Activated CD8-positive, alpha-beta memory T cell treated with anti-CD3 and anti-CD28 coated beads for 36 hours (primary cell): ENCODE measurements at regions not wholly inside any gene's neighbourhood (a gene's known extent, or its start where the extent isn't known, plus 50 kb on each side); places are given as distances from the start of the nearest gene placed in this dataset.

Experiments
- CTCF ChIA-PET: fragments of 350-600 bp; sonication (Branson Sonifier 250); formaldehyde crosslinking; loops from one replicate; lab custom pipeline; 2021; ENCODE audit warnings: antibody characterized with exemption; lab: Charles Lee
- POLR2A ChIA-PET: fragments of 350-600 bp; sonication (Branson Sonifier 250); formaldehyde crosslinking; loops from one replicate; lab custom pipeline; 2021; ENCODE audit warnings: antibody characterized with exemption; lab: Charles Lee

- ChIA-PET POLR2A (no interaction called here), CTCF (interaction anchor here (0.6 to 0.7 kb wide), 2 partner anchors 21 to 24 kb away, joined by 3 read pairs; no protein-coding TSS in a partner anchor)
Observed at GRCh38 chr6:53744321-53744720, 50.5 kb upstream of the LRRC1 start.

DNA sequence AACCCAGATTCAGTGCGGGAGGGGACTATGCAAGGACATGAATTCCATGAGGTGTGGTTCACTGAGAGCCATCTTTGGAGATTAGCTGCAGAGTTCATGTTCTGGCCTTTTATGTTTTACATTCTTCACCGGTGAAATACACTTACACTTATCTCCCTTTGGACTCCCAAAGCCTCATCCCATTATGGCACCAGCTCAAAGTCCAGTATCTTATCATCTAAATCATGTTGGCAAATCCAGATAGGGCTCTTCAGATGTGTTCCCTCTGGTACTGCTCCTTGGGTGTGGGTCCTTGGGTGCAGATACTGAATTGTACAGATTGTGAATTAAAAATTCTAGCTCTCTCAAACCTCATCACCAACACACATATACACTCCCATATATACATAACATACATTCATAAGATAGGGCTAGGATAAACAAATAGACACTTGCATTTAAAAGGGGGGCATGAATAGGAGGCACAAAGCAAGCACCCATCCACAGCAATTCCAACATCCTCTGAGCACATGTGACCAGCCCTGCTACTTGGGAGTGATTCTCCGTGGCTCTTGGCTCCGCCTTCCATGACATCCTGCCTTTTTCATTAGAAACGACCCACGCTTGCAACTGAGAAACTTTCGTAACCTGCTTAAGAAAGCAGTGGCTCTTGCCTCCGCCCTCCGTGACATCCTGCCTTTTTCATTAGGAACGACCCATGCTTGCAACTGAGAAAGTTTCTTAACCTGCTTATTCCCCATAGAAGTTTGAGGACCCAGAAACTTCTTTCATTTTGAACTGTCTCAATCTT is 53.6 kb upstream of the LRRC1 start:
- ChIA-PET POLR2A (no interaction called here), CTCF (interaction anchor here (1.5 kb wide), 1 partner anchor 15 kb away, joined by 4 read pairs; no protein-coding TSS in a partner anchor)

DNA sequence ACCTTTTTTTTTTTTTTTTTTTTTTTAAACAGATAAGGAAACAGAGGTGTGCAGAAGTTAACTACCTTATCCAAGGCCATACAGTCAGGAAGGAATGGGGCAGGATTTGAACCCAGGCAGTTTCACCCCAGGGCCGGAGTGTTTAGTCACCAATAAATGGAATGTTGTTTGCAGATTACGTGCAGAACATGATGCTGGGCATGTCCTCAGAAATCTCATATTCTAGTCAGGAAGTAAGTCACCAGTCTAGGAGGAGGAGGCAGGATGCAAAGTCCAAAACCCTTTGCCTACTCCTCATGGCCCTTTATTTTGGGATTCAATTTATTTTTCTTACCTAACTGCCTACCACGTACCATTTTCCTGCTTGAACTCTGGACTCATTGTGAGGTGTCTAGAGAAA is 57.1 kb upstream of the LRRC1 start:
- ChIA-PET POLR2A (no interaction called here), CTCF (interaction anchor here (1.0 kb wide), 1 partner anchor 19 kb away, joined by 3 read pairs; no protein-coding TSS in a partner anchor)

DNA sequence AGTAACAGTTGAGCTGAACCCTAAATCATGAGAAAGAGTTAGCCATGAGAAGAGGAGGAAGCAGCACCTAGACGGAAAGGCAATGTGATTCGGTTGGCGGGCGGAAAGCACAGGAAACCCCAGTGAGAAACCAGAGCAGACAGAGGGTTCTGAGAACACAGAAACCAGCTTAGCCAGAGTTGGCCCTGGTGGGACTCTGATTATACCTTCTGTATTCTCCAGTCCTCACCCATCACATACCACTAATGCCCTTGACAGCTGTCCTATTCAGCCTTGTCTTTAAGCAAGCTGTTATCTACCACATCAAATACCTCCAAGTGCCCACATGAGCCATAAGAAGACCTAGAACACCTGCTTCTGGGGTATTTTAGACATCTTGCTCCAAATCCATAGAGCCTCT is 58.9 kb upstream of the LRRC1 start:
- POLR2A ChIA-PET: no interaction called here
- CTCF ChIA-PET: interaction anchor here (2.5 kb wide), 1 partner anchor 11 kb away, joined by 11 read pairs; no protein-coding TSS in a partner anchor

GRCh38 chr6:53734473-53735299 is 60.1 kb upstream of the LRRC1 start:
- CTCF ChIA-PET: interaction anchor here (2.5 kb wide), 1 partner anchor 9 kb away, joined by 11 read pairs; no protein-coding TSS in a partner anchor
- POLR2A ChIA-PET: interaction anchor here (1.0 kb wide), 1 partner anchor 13 kb away, joined by 3 read pairs; no protein-coding TSS in a partner anchor

DNA sequence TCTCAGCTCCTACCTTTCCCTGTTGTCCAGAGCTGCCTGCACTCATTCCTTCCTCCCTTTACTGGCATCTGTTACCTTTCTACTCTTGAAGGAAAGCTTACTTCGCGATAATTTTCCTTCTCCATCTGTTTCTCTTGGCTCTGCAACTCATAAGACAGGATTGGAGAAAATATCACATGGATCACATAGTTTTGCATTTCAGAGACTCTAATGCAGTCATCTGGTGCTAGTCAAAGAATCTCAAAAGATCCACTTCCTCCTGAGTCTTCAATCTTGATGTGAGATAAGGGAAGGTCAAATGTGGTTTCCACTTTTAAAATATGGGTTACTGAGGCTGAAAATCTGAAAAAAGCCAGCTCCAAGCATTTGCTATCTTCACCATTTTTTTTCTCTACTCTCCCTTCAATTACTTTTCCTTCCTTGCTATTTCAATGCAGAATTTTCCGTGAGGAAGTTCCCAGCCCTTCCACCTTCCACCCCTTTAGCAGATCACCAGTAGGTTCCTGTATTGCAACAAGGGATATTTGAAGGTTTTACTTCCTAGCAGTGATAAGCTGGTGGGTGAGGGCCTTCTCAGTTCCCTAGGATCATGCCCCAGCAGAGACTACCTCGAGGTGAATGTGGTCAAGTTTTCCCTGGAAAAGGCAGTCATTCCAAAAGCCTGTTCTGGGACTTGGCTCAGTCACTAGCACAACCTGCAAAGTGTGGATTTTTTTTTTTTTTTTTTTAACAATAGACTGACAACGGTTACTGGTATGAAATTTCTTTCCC is 62.8 kb upstream of the LRRC1 start:
- POLR2A ChIA-PET: no interaction called here
- CTCF ChIA-PET: interaction anchor here (1.2 to 1.6 kb wide), 2 partner anchors 10 to 240 kb away, joined by 3 to 5 read pairs; no protein-coding TSS in a partner anchor

- POLR2A ChIA-PET: no interaction called here
- CTCF ChIA-PET: no interaction called here
Observed at GRCh38 chr6:53730767-53731166, 64.0 kb upstream of the LRRC1 start.

GRCh38 chr6:53728570-53729194 is 63.1 kb upstream of the KLHL31 start:
- POLR2A ChIA-PET: no interaction called here

DNA sequence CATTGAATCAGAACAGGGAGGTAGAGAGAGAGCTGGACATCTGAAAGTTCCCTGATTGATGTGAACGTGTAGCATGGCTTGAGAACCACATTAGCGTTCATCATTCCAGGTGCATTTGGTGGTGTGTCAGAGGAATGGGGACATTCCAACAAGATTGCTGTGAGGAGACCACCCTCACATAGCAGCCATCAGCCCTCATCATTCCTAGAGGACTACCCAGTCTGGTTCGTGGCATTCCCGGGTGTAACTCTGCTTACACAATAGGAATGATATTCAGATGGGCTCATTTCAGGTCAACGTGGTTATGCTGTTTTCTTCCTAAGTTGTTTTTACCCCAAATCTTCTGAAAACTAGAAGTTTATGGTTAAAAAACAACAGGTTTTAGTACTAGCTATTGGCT is 62.2 kb upstream of the KLHL31 start:
- ChIA-PET POLR2A (no interaction called here), CTCF (interaction anchor here (0.9 to 2.7 kb wide), 8 partner anchors 9 to 573 kb away, joined by 3 to 17 read pairs (median 4); no protein-coding TSS in a partner anchor)

More at GRCh38 chr6:53728570-53729194, 63.1 kb upstream of the KLHL31 start:
- CTCF ChIA-PET: interaction anchor here (0.7 to 2.7 kb wide), 8 partner anchors 10 to 574 kb away, joined by 3 to 17 read pairs (median 4); no protein-coding TSS in a partner anchor

DNA sequence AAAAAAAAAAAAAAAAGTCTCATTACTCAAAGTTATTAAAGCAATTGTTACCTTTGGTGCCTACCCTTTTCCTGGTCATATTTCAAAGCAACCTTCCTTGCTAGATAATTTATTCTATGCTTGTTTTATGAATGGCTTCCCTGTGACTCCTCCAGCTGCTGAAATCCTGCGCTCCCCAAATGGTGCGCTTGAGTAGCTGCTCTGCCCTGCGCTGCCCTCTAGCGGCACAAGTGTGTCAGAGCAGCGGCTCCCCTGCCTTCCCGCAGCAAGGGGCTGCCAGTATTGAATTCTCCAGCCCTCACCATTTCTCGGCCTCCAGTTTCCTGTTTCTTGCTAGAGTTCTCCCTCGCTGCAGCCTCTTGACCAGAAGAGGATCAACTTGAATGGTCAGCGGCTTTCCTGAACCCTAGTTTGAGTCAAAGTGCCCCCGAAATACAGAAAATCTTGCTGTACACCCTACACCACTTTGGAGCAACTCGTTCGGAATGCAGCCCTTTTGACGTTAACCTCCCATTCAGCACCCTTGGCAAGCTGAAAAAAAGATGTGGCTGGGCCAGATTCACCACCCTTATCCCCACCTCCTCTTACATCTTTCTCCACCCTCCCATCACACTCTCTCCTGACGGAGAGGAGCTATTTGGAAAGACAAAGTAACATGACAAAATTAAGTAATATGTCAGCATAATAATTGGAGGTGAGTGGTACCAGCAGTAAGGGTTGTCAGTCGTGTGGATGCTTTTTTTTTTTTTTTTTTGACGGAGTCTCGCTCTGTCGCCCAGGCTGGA is 60.4 kb upstream of the KLHL31 start:
- CTCF ChIA-PET: interaction anchor here (0.6 to 2.7 kb wide), 20 partner anchors 9 to 618 kb away, joined by 3 to 11 read pairs (median 3); no protein-coding TSS in a partner anchor

DNA sequence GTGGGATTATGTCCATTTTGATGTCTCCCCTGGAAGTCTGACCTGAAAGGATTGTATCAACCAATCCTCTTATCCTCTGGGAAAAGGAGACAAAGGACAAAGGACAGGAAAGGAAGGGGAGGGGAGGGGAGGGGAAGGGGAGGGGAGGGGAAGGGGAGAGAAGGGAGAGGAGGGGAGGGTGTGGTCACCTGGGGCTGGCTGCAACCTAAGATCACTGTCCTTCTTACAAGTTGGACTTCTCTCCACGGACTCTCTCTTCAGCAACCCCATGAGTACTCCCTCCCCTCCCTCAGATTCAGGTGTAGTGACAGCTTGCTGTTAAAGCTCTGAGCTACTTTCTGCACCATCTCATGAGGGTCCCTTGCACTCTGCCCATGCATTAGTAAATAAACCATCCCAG is 58.9 kb upstream of the KLHL31 start:
- ChIA-PET POLR2A (no interaction called here), CTCF (interaction anchor here (0.6 to 2.7 kb wide), 5 partner anchors 10 to 910 kb away, joined by 3 to 11 read pairs (median 3); no protein-coding TSS in a partner anchor)

More for the DNA sequence above, 60.4 kb upstream of the KLHL31 start:
- POLR2A ChIA-PET: interaction anchor here (0.6 to 0.7 kb wide), 2 partner anchors 138 to 182 kb away, joined by 3 to 6 read pairs; no protein-coding TSS in a partner anchor

DNA sequence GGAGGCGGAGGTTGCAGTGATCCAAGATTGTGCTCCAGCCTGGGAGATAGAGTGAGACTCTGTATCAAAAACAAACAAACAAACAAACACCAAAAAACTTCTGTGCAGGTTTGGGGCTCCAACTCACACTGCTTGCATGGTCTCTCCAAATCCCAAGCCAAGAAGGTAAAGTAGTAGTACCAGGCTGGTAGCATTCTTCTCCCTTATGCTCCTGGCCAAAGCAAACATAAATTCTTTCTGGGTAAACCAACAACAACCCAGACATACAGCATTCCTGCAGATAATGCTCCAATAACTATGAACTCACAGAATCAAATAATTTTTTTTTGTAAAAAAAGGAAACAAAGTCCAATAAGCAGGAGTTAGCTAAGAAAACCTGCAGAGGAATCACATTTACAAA is 57.8 kb upstream of the KLHL31 start:
- POLR2A ChIA-PET: no interaction called here
- CTCF ChIA-PET: interaction anchor here (0.6 to 1.8 kb wide), 3 partner anchors 12 to 72 kb away, joined by 3 to 5 read pairs (median 3); no protein-coding TSS in a partner anchor

GRCh38 chr6:53721766-53722165 is 56.2 kb upstream of the KLHL31 start:
- ChIA-PET POLR2A (interaction anchor here (0.9 kb wide), 1 partner anchor 13 kb away, joined by 3 read pairs; no protein-coding TSS in a partner anchor), CTCF (interaction anchor here (1.0 to 1.8 kb wide), 4 partner anchors 10 to 229 kb away, joined by 3 to 5 read pairs (median 4); no protein-coding TSS in a partner anchor)

- ChIA-PET CTCF (interaction anchor here (0.5 to 2.5 kb wide), 10 partner anchors 10 to 308 kb away, joined by 3 to 16 read pairs (median 4); no protein-coding TSS in a partner anchor), POLR2A (interaction anchor here (0.6 kb wide), 1 partner anchor 396 kb away, joined by 4 read pairs; no protein-coding TSS in a partner anchor)
Observed at GRCh38 chr6:53718597-53719460, 53.3 kb upstream of the KLHL31 start.

DNA sequence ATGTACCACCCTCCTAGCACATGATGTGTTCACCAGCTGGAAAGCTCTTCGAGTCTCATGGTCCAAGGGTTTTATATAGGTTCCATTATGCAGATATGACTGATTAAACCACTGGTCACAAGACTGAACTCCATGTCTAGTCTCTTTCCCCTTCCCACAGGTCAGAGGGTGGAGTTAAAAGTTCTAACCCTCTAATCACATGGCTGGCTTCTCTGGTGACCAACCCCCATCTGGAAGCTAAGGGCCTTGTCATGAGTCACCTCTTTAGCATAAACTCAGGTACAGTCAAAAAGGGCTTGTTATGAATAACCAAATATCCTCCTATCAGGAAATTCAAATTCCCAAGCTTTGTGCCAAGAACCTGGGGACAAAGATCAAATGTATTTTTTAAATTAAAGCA is 52.0 kb upstream of the KLHL31 start:
- POLR2A ChIA-PET: no interaction called here
- CTCF ChIA-PET: no interaction called here

GRCh38 chr6:53715434-53715833 is 49.9 kb upstream of the KLHL31 start:
- ChIA-PET POLR2A (no interaction called here), CTCF (interaction anchor here (1.6 kb wide), 1 partner anchor 11 kb away, joined by 9 read pairs; no protein-coding TSS in a partner anchor)
